NB4 (cell line): ENCODE measurements at regions not wholly inside any gene's neighbourhood (a gene's known extent, or its start where the extent isn't known, plus 50 kb on each side); places are given as distances from the start of the nearest gene placed in this dataset.
"Not testable (repeated sequence)": the region's sequence is repeated elsewhere in the genome, so short reads cannot be mapped to it uniquely, and the experiment has no call there.

Source experiments
- DNase-seq: peaks from one replicate; pipeline ENCODE4 v3.0.0; 2010; ENCODE audit warnings: low read depth
- H3K4me3 ChIP-seq: one replicate; pipeline ENCODE4 v1.5.1; 2011; ENCODE audit warnings: mild to moderate bottlenecking, low read depth, low read length, moderate library complexity
- MYC ChIP-seq: IDR thresholded peaks from 2 replicates; pipeline ENCODE4 v1.6.1; 2011; ENCODE audit warnings: low read depth, low read length
- POLR2A ChIP-seq: IDR thresholded peaks from 2 replicates; pipeline ENCODE4 v1.6.1; 2011; ENCODE audit warnings: mild to moderate bottlenecking; ENCODE audit not compliant: insufficient read length; ENCODE audit errors: extremely low read depth
- TF ChIP-seq, protein P1 (sequence below): IDR thresholded peaks from 2 replicates; pipeline ENCODE4 v1.6.1; 2011; ENCODE audit warnings: low read depth, low read length
- TF ChIP-seq, protein P2 (sequence below): IDR thresholded peaks from one replicate; pipeline ENCODE4 v1.5.1; 2012; ENCODE audit warnings: low read depth, low read length

DNA sequence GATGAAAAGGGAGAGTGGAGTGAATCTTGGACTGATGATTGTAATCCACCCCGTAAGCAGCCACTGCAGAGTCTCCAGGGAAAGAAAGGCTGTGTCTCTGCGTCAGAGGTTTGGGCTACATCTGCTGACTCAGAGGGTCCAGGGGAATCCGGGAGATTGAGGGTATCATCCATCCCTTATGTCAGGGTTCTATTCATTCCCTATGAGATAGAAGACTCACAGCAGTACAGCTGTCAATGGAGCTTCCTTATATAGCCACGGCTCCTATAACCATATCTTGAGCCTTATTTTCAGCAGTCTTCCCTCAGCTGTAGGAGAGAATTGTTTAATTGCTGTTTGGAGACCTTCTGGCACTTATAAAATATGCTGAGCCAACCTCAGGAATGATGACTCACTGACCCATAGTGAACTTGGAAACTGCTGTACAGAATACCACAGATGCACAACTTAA lies 558.2 kb upstream of the PFKP start:
- H3K4me3 ChIP-seq: no peak overlapping the region
- peak; percentile 0 for DNase-seq

GRCh38 chr10:2501366-2501940 lies 565.9 kb upstream of the PFKP start:
- H3K4me3 ChIP-seq, DNase-seq: not testable (repeated sequence)

More for the DNA sequence above, 558.2 kb upstream of the PFKP start:
- TF ChIP-seq MYC (no peak), POLR2A (no peak)
- TF ChIP-seq, protein P1, sequence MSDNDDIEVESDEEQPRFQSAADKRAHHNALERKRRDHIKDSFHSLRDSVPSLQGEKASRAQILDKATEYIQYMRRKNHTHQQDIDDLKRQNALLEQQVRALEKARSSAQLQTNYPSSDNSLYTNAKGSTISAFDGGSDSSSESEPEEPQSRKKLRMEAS: no peak
- TF ChIP-seq, protein P2, sequence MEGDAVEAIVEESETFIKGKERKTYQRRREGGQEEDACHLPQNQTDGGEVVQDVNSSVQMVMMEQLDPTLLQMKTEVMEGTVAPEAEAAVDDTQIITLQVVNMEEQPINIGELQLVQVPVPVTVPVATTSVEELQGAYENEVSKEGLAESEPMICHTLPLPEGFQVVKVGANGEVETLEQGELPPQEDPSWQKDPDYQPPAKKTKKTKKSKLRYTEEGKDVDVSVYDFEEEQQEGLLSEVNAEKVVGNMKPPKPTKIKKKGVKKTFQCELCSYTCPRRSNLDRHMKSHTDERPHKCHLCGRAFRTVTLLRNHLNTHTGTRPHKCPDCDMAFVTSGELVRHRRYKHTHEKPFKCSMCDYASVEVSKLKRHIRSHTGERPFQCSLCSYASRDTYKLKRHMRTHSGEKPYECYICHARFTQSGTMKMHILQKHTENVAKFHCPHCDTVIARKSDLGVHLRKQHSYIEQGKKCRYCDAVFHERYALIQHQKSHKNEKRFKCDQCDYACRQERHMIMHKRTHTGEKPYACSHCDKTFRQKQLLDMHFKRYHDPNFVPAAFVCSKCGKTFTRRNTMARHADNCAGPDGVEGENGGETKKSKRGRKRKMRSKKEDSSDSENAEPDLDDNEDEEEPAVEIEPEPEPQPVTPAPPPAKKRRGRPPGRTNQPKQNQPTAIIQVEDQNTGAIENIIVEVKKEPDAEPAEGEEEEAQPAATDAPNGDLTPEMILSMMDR: no peak

DNA sequence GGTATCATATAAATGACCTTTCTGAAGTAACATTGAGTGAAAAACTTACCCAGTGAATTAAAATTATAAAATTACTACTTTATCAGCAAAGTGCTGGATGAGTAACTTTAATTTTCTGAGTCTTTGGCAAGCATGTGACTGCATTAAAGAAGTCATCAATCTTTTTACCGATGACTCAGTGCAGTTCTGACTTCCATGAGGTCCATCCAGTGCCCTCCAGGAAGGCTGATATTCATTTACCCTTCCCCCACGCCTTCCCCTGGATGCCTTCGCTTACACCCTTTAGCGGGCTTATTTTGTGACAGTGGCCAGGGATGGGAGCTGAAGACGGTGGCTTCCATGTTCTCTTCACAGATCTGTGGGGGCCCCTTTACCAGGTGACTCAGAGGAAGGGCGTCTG lies 572.9 kb upstream of the PFKP start:
- no peak overlapping the region for H3K4me3 ChIP-seq
- TF ChIP-seq, protein P1: no peak
- TF ChIP-seq MYC (no peak), POLR2A (no peak)
- TF ChIP-seq, protein P2: no peak
- no peak for DNase-seq

- H3K4me3 ChIP-seq: no peak overlapping the region
- no peak for DNase-seq
- TF ChIP-seq, protein P2: no peak
- no peak for TF ChIP-seq POLR2A
- TF ChIP-seq, protein P1: no peak
- no peak for TF ChIP-seq MYC
Measured at GRCh38 chr10:2488446-2489005, 578.8 kb upstream of the PFKP start.

GRCh38 chr10:2487921-2488320 lies 579.4 kb upstream of the PFKP start:
- TF ChIP-seq, protein P2: no peak
- TF ChIP-seq POLR2A: no peak
- TF ChIP-seq, protein P1: no peak
- no peak for DNase-seq
- H3K4me3 ChIP-seq: no peak overlapping the region

- TF ChIP-seq, protein P1: no peak
- TF ChIP-seq, protein P2: no peak
- TF ChIP-seq POLR2A: no peak
- TF ChIP-seq MYC: no peak
- no peak overlapping the region for H3K4me3 ChIP-seq
Measured at GRCh38 chr10:2478656-2479055, 588.7 kb upstream of the PFKP start.

More at GRCh38 chr10:2478656-2479055, 588.7 kb upstream of the PFKP start:
- no peak for DNase-seq
